HepG2 (cell line): ENCODE measurements at regions not wholly inside any gene's neighbourhood (a gene's known extent, or its start where the extent isn't known, plus 50 kb on each side); places are given as distances from the start of the nearest gene placed in this dataset.

Experiments
- ATAC-seq: fragments of 200-7000 bp; cut with Tn5 transposase; 3 replicates; pipeline ENCODE4 v1.9.1; 2020; ENCODE audit warnings: mild to moderate bottlenecking, moderate library complexity
- BruUV-seq: library from RNA; stranded (reverse); fragments of 400-500 nt; replicated peaks from 2 replicates; lab custom pipeline; 2021; lab: Mats Ljungman, UMichigan
- CTCF ChIA-PET: fragments of 300-600 bp; formaldehyde crosslinking; extraction: SDS; loops from one replicate; lab custom pipeline; 2021; ENCODE audit warnings: low total read pairs, inconsistent platforms, low intra/inter-chr PET ratio; lab: Yijun Ruan, JAX
- POLR2A ChIA-PET: fragments of 350-600 bp; sonication (Branson Sonifier 250); formaldehyde crosslinking; loops from one replicate; lab custom pipeline; 2020; ENCODE audit warnings: antibody characterized with exemption, inconsistent platforms; lab: Yijun Ruan, JAX
- DNase-seq: peaks from one replicate; pipeline ENCODE4 v3.0.0-alpha.2; 2015; ENCODE audit warnings: low spot score
- FAIRE-seq: peaks from 3 replicates; lab custom pipeline; 2011; peaks lifted over from hg19 to GRCh38; lab: Jason Lieb, UNC
- H2AFZ ChIP-seq: one replicate; pipeline ENCODE4 v1.6.1; 2011; ENCODE audit warnings: low read length, inconsistent platforms
- H3K27ac ChIP-seq: fragments of 300-600 bp; 3 replicates; pipeline ENCODE4 v1.8.0; 2011; ENCODE audit warnings: mixed run types, mild to moderate bottlenecking, mixed read lengths, low read length, inconsistent platforms; ENCODE audit not compliant: insufficient read depth; ENCODE audit errors: extremely low read length
- H3K27me3 ChIP-seq, 2 experiments: fragments of 200-600 bp in 1 of 2; 2 replicates in 1 of 2; 3 replicates in 1 of 2; pipeline versions ENCODE4 v1.6.0 to v1.8.0; 2011; ENCODE audit warnings: low read length in 2 of 2, mild to moderate bottlenecking in 2 of 2, moderate library complexity in 2 of 2, inconsistent platforms in 1 of 2; ENCODE audit not compliant: insufficient read depth in 2 of 2, control insufficient read depth in 1 of 2
- H3K36me3 ChIP-seq, 2 experiments: fragments of 200-600 bp in 1 of 2; replicated peaks in 1 of 2; 2 replicates in 1 of 2; 3 replicates in 1 of 2; pipeline versions ENCODE4 v1.5.1 to v1.8.0; 2011; ENCODE audit warnings: low read length in 2 of 2, inconsistent platforms in 1 of 2; ENCODE audit not compliant: insufficient read depth in 2 of 2, control insufficient read depth in 1 of 2
- H3K4me1 ChIP-seq: 2 replicates; pipeline ENCODE4 v1.5.1; 2012; ENCODE audit warnings: low read length, inconsistent platforms; ENCODE audit not compliant: insufficient read depth
- H3K4me2 ChIP-seq: 2 replicates; pipeline ENCODE4 v1.6.0; 2011; ENCODE audit warnings: low read depth, low read length, inconsistent platforms
- H3K4me3 ChIP-seq, 3 experiments: fragments of 200-600 bp in 1 of 3; sonication (generic), shearing (Covaris generic) in 1 of 3; replicated peaks in 1 of 3; 2 replicates each; pipeline ENCODE4 v1.5.1; 2011 to 2016; ENCODE audit warnings: low read length in 3 of 3, inconsistent platforms in 2 of 3, low read depth in 2 of 3, mild to moderate bottlenecking in 2 of 3, control low read depth in 1 of 3, mixed read lengths in 1 of 3; ENCODE audit not compliant: insufficient read depth in 1 of 3
- H3K79me2 ChIP-seq: one replicate; pipeline ENCODE4 v1.6.1; 2011; ENCODE audit warnings: low read length, inconsistent platforms; ENCODE audit not compliant: insufficient read depth
- H3K9ac ChIP-seq: 2 replicates; pipeline ENCODE4 v1.6.0; 2011; ENCODE audit warnings: mild to moderate bottlenecking, low read depth, low read length, inconsistent platforms; ENCODE audit not compliant: insufficient read depth
- H3K9me3 ChIP-seq: 2 replicates; pipeline ENCODE4 v1.5.1; 2012; ENCODE audit warnings: mild to moderate bottlenecking, low read length
- H4K20me1 ChIP-seq: 2 replicates; pipeline ENCODE4 v1.6.0; 2011; ENCODE audit warnings: inconsistent platforms, mild to moderate bottlenecking, low read length, moderate library complexity; ENCODE audit not compliant: insufficient read depth
- CEBPG ChIP-seq: IDR thresholded peaks from 2 replicates; pipeline ENCODE4 v1.6.1; 2016
- HOXA9 ChIP-seq: sonication (generic); formaldehyde crosslinking; IDR thresholded peaks from 2 replicates; pipeline ENCODE4 v1.8.1; 2022; ENCODE audit warnings: missing genetic modification reagents, mild to moderate bottlenecking, moderate library complexity, borderline replicate concordance
- MLLT10 ChIP-seq: sonication (generic); formaldehyde crosslinking; IDR thresholded peaks from 2 replicates; pipeline ENCODE4 v1.4.0; 2020; ENCODE audit warnings: missing genetic modification reagents
- NCOA1 ChIP-seq: sonication (generic); formaldehyde crosslinking; IDR thresholded peaks from 2 replicates; pipeline ENCODE4 v1.9.0; 2021; ENCODE audit warnings: missing genetic modification reagents
- SAP130 ChIP-seq: IDR thresholded peaks from 2 replicates; pipeline ENCODE4 v1.6.1; 2016; ENCODE audit warnings: low read depth
- ZNF280B ChIP-seq: sonication (generic); formaldehyde crosslinking; IDR thresholded peaks from 2 replicates; pipeline ENCODE4 v1.5.0; 2020; ENCODE audit warnings: missing genetic modification reagents, mild to moderate bottlenecking, borderline replicate concordance
- ZNF740 ChIP-seq: sonication (generic); formaldehyde crosslinking; IDR thresholded peaks from 2 replicates; pipeline ENCODE4 v1.4.0; 2020; ENCODE audit warnings: missing genetic modification reagents
- ZSCAN5A ChIP-seq: sonication (generic); formaldehyde crosslinking; IDR thresholded peaks from 2 replicates; pipeline ENCODE4 v1.8.0; 2022; ENCODE audit warnings: mild to moderate bottlenecking, missing genetic modification reagents, borderline replicate concordance
- WGBS: methylation state at CpG from one replicate; pipeline ENCODE4 v1.1.6; 2017; ENCODE audit warnings: low lambda C conversion rate; 5-methylcytosine and 5-hydroxymethylcytosine counted together
- in situ Hi-C: cut with HindIII; loops from 2 replicates; pipeline ENCODE4 v1.10.0; 2017; ENCODE audit warnings: low pct_unique_long_range_greater_than_20kb; ENCODE audit not compliant: extremely low pct_ligation_motif_present
- intact Hi-C: fragments of 100-400 bp; cut with micrococcal nuclease; formaldehyde crosslinking; loops from one replicate; pipeline ENCODE4 v1.10.0; 2022; ENCODE audit not compliant: unreplicated experiment

GRCh38 chr7:85710960-85711359 is 524.1 kb upstream of the SEMA3D start:
- H3K79me2 ChIP-seq = no peaks in the 10 kb centered on the region
- 50% methylated on average over 2 of the region's 2 CpGs for WGBS
- ChIA-PET POLR2A (no interaction called here), CTCF (no interaction called here)
- intact Hi-C loops (no loop called here), in situ Hi-C loops (no loop called here)
- FAIRE-seq (no peak), DNase-seq (no peak), ATAC-seq (no peak)
- H4K20me1 ChIP-seq = no peaks in the 10 kb centered on the region
- H3K9ac ChIP-seq = no peak overlapping the region
- H2AFZ ChIP-seq = no peak overlapping the region
- BruUV-seq = no TSS peak
- H3K4me3 ChIP-seq = no peak overlapping the region
- no peak overlapping the region for H3K4me2 ChIP-seq
- H3K4me1 ChIP-seq = no peaks in the 10 kb centered on the region
- H3K27me3 ChIP-seq = no peaks in the 10 kb centered on the region
- TF ChIP-seq ZNF740 (CRISPR knock-in tag) (no peak), NCOA1 (no peak), ZNF280B (CRISPR knock-in tag) (no peak), SAP130 (CRISPR knock-in tag) (no peak), ZSCAN5A (CRISPR knock-in tag) (no peak), MLLT10 (CRISPR knock-in tag) (no peak), CEBPG (no peak), HOXA9 (CRISPR knock-in tag) (no peak)
- no peaks in the 10 kb centered on the region for H3K36me3 ChIP-seq
- no peaks in the 10 kb centered on the region for H3K9me3 ChIP-seq
- no peak overlapping the region for H3K27ac ChIP-seq
